Stomach smooth muscle (tissue), 2 donors: ENCODE measurements at regions not wholly inside any gene's neighbourhood (a gene's known extent, or its start where the extent isn't known, plus 50 kb on each side); places are given as distances from the start of the nearest gene placed in this dataset.

Experiments used
- H3K27ac ChIP-seq: one replicate; pipeline ENCODE4 v1.7.0; 2013; ENCODE audit warnings: mild to moderate bottlenecking, low read length, inconsistent platforms
- H3K27me3 ChIP-seq, 2 donors: one replicate each; pipeline ENCODE4 v1.7.0; 2013; ENCODE audit warnings: low read length in 2 of 2; ENCODE audit not compliant: insufficient read depth in 2 of 2, control insufficient read depth in 1 of 2
- H3K36me3 ChIP-seq, 2 donors: one replicate each; pipeline ENCODE4 v1.7.0; 2013; ENCODE audit warnings: low read length in 2 of 2; ENCODE audit not compliant: control insufficient read depth in 2 of 2, insufficient read depth in 2 of 2
- H3K4me1 ChIP-seq: one replicate; pipeline ENCODE4 v1.7.0; 2013; ENCODE audit warnings: low read length; ENCODE audit not compliant: control insufficient read depth, insufficient read depth
- H3K4me3 ChIP-seq, 2 donors: one replicate each; pipeline ENCODE4 v1.7.0; 2013; ENCODE audit warnings: low read length in 2 of 2
- H3K9ac ChIP-seq, 2 donors: one replicate each; pipeline ENCODE4 v1.7.0; 2013; ENCODE audit warnings: low read length in 2 of 2, mild to moderate bottlenecking in 1 of 2
- H3K9me3 ChIP-seq, 2 donors: one replicate each; pipeline ENCODE4 v1.7.0; 2013; ENCODE audit warnings: low read length in 2 of 2; ENCODE audit not compliant: control insufficient read depth in 2 of 2
- donor health status: healthy.
- donor health status: Pancreatic carcinoma.

GRCh38 chr2:16365366-16365765 is 300.3 kb downstream of the CYRIA start:
- Histone ChIP-seq H3K9me3 (no peaks in the 10 kb centered on the region), H3K4me3 (no peak overlapping the region), H3K9ac (no peak overlapping the region), H3K4me1 (no peaks in the 10 kb centered on the region), H3K27ac (no peak overlapping the region), H3K36me3 (no peaks in the 10 kb centered on the region), H3K27me3 (no peaks in the 10 kb centered on the region)

GRCh38 chr2:16363581-16363980 is 302.1 kb downstream of the CYRIA start:
- Histone ChIP-seq H3K36me3 (no peaks in the 10 kb centered on the region), H3K4me3 (no peak overlapping the region), H3K9me3 (no peaks in the 10 kb centered on the region), H3K27ac (no peak overlapping the region), H3K27me3 (no peaks in the 10 kb centered on the region), H3K4me1 (no peaks in the 10 kb centered on the region), H3K9ac (no peak overlapping the region)

GRCh38 chr2:16362611-16363010 is 303.0 kb downstream of the CYRIA start:
- Histone ChIP-seq H3K4me1 (no peaks in the 10 kb centered on the region), H3K9me3 (no peaks in the 10 kb centered on the region), H3K9ac (no peak overlapping the region), H3K27me3 (no peaks in the 10 kb centered on the region), H3K36me3 (no peaks in the 10 kb centered on the region), H3K27ac (no peak overlapping the region), H3K4me3 (no peak overlapping the region)

- H3K27ac ChIP-seq: no peak overlapping the region
- no peak overlapping the region for H3K4me3 ChIP-seq
- no peaks in the 10 kb centered on the region for H3K36me3 ChIP-seq
- no peaks in the 10 kb centered on the region for H3K27me3 ChIP-seq
- H3K9ac ChIP-seq: no peak overlapping the region
- no peaks in the 10 kb centered on the region for H3K4me1 ChIP-seq
- H3K9me3 ChIP-seq: peaks cover 0 to 4% of the 10 kb centered on the region in 2 donors
These were observed 304.2 kb downstream of the CYRIA start for GRCh38 chr2:16361261-16361995.

- Histone ChIP-seq H3K27me3 (no peaks in the 10 kb centered on the region), H3K4me3 (no peak overlapping the region), H3K4me1 (no peaks in the 10 kb centered on the region), H3K36me3 (no peaks in the 10 kb centered on the region), H3K9ac (no peak overlapping the region), H3K9me3 (peaks cover 0 to 4% of the 10 kb centered on the region in 2 donors), H3K27ac (no peak overlapping the region)
These were observed 305.7 kb downstream of the CYRIA start for GRCh38 chr2:16359961-16360360.

- no peaks in the 10 kb centered on the region for H3K27me3 ChIP-seq
- H3K9me3 ChIP-seq: peaks cover 0 to 4% of the 10 kb centered on the region in 2 donors
- H3K9ac ChIP-seq: no peak overlapping the region
- no peak overlapping the region for H3K27ac ChIP-seq
- H3K4me3 ChIP-seq: no peak overlapping the region
- no peaks in the 10 kb centered on the region for H3K4me1 ChIP-seq
- no peaks in the 10 kb centered on the region for H3K36me3 ChIP-seq
These were observed 308.4 kb downstream of the CYRIA start for GRCh38 chr2:16357188-16357587.

- no peaks in the 10 kb centered on the region for H3K4me1 ChIP-seq
- H3K36me3 ChIP-seq: no peaks in the 10 kb centered on the region
- no peaks in the 10 kb centered on the region for H3K9me3 ChIP-seq
- H3K9ac ChIP-seq: no peak overlapping the region
- H3K27me3 ChIP-seq: no peaks in the 10 kb centered on the region
- H3K4me3 ChIP-seq: no peak overlapping the region
- no peak overlapping the region for H3K27ac ChIP-seq
These were observed 314.1 kb downstream of the CYRIA start for GRCh38 chr2:16351541-16351940.

- no peaks in the 10 kb centered on the region for H3K4me1 ChIP-seq
- no peaks in the 10 kb centered on the region for H3K27me3 ChIP-seq
- H3K36me3 ChIP-seq: no peaks in the 10 kb centered on the region
- no peak overlapping the region for H3K9ac ChIP-seq
- no peaks in the 10 kb centered on the region for H3K9me3 ChIP-seq
- no peak overlapping the region for H3K4me3 ChIP-seq
- no peak overlapping the region for H3K27ac ChIP-seq
These were observed 314.5 kb downstream of the CYRIA start for GRCh38 chr2:16351137-16351536.

GRCh38 chr2:16350211-16350610 is 315.4 kb downstream of the CYRIA start:
- Histone ChIP-seq H3K9me3 (no peaks in the 10 kb centered on the region), H3K27me3 (no peaks in the 10 kb centered on the region), H3K9ac (no peak overlapping the region), H3K4me1 (no peaks in the 10 kb centered on the region), H3K36me3 (no peaks in the 10 kb centered on the region), H3K27ac (no peak overlapping the region), H3K4me3 (no peak overlapping the region)

- H3K9ac ChIP-seq: no peak overlapping the region
- H3K9me3 ChIP-seq: no peaks in the 10 kb centered on the region
- H3K4me1 ChIP-seq: no peaks in the 10 kb centered on the region
- no peak overlapping the region for H3K4me3 ChIP-seq
- H3K27ac ChIP-seq: no peak overlapping the region
- H3K36me3 ChIP-seq: no peaks in the 10 kb centered on the region
- no peaks in the 10 kb centered on the region for H3K27me3 ChIP-seq
These were observed 315.8 kb downstream of the CYRIA start for GRCh38 chr2:16349811-16350210.

GRCh38 chr2:16348821-16349515 is 316.7 kb downstream of the CYRIA start:
- Histone ChIP-seq H3K9ac (no peak overlapping the region), H3K4me1 (no peaks in the 10 kb centered on the region), H3K4me3 (no peak overlapping the region), H3K27me3 (no peaks in the 10 kb centered on the region), H3K27ac (no peak overlapping the region), H3K36me3 (no peaks in the 10 kb centered on the region), H3K9me3 (no peaks in the 10 kb centered on the region)
